Peyer's patch (tissue), 4 donors: ENCODE measurements at regions not wholly inside any gene's neighbourhood (a gene's known extent, or its start where the extent isn't known, plus 50 kb on each side); places are given as distances from the start of the nearest gene placed in this dataset.

ENCODE experiments used
- CTCF ChIP-seq, 6 experiments: fragments of 450-650 bp in 4 of 6; fragments of 200-600 bp in 2 of 6; sonication (generic) in 1 of 6; IDR thresholded peaks; one replicate each; pipeline ENCODE4 v1.5.1; 2017 to 2019; ENCODE audit warnings: antibody characterized with exemption in 6 of 6, mild to moderate bottlenecking in 3 of 6, moderate library complexity in 1 of 6
- POLR2A ChIP-seq, 2 donors: fragments of 450-650 bp; IDR thresholded peaks; one replicate each; pipeline ENCODE4 v1.5.1; 2017; ENCODE audit warnings: antibody characterized with exemption in 2 of 2, mild to moderate bottlenecking in 2 of 2, moderate library complexity in 2 of 2

DNA sequence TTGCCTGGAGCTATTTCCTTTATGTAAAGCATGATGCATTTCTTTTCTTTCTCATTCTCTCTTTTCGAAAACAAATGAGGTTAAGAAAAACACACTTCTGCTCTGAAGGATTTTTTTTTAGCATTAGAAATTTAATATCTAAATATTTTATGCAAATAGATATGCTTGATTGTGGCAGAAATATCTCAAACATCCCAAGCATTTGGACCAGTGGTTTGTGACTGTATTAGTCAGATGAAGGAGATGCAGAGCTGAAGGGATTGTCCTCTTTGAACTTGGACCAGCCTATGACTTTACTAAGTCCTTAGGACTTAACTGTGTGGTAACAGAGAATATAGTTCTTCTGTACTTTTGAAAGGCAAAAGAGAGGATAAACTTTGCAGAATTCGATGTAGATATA is 335.9 kb upstream of the NT5C1B start:
- TF ChIP-seq CTCF (IDR thresholded peaks at IDR 0.05) = no peak
- TF ChIP-seq POLR2A (IDR thresholded peaks at IDR 0.05) = no peak
